ENCODE measurements at regions not wholly inside any gene's neighbourhood (a gene's known extent, or its start where the extent isn't known, plus 50 kb on each side); places are given as distances from the start of the nearest gene placed in this dataset.

DNA sequence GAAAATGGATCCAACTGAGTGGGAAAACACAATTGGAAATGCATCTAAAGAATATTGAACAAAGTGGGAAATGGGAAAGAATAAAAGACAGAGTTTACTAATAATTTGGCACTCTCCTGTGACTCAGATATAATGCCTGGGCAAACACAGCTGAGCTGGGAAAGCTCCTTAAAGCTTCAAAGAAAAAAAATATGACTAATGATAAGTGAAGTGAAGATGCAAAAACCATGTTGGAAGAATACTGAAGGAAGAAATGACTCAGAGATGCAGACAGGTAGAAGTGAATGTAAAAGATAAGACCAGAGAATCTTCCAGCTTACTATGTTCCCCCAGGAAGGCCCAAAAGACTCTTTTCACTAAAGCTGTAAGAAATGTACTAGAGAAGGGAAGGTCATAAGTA lies 62.4 kb upstream of the FOXG1 start:
- TF ChIP-seq CTCF (IDR thresholded peaks at IDR 0.05) (no peak), POLR2A (IDR thresholded peaks at IDR 0.05) (no peak)

Data from thyroid gland (tissue), 4 donors.